ENCODE measurements at regions not wholly inside any gene's neighbourhood (a gene's known extent, or its start where the extent isn't known, plus 50 kb on each side); places are given as distances from the start of the nearest gene placed in this dataset.

DNA sequence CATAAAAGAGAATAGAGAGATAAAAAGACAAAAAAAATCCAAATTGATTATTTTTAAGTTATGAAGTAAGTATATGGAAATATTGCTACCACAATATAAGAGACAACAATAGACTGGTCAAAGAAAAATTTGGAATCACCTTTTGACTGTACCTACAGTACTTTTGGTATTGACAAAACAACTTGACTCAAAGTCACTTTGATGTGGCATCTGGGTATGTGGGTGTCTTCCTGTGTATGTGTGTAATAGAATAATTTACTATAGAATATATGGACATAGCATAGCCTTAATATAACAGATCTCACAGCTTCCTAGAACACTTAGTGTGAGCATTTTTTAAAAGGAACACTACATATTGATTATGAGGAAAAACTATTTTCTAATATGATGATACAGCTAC is 1016.2 kb upstream of the PCDH20 start:
- Histone ChIP-seq H3K79me2 (no peaks in the 10 kb centered on the region), H3K9ac (no peak overlapping the region), H3K4me1 (no peaks in the 10 kb centered on the region), H2AFZ (no peak overlapping the region), H3K4me2 (ENCODE audit: low read length) (no peak overlapping the region), H3K36me3 (ENCODE audit: control insufficient read depth, insufficient read depth, low read length) (no peaks in the 10 kb centered on the region), H3K27me3 (ENCODE audit: control insufficient read depth, insufficient read depth, low read length) (no peaks in the 10 kb centered on the region), H3K4me3 (ENCODE audit: low read depth, low read length) (no peak overlapping the region), H3K9me3 (ENCODE audit: control insufficient read depth, low read length) (no peaks in the 10 kb centered on the region), H3K27ac (no peak overlapping the region)
- TF ChIP-seq, protein P1, sequence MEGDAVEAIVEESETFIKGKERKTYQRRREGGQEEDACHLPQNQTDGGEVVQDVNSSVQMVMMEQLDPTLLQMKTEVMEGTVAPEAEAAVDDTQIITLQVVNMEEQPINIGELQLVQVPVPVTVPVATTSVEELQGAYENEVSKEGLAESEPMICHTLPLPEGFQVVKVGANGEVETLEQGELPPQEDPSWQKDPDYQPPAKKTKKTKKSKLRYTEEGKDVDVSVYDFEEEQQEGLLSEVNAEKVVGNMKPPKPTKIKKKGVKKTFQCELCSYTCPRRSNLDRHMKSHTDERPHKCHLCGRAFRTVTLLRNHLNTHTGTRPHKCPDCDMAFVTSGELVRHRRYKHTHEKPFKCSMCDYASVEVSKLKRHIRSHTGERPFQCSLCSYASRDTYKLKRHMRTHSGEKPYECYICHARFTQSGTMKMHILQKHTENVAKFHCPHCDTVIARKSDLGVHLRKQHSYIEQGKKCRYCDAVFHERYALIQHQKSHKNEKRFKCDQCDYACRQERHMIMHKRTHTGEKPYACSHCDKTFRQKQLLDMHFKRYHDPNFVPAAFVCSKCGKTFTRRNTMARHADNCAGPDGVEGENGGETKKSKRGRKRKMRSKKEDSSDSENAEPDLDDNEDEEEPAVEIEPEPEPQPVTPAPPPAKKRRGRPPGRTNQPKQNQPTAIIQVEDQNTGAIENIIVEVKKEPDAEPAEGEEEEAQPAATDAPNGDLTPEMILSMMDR (IDR thresholded peaks at IDR 0.05), result no peak

DNA sequence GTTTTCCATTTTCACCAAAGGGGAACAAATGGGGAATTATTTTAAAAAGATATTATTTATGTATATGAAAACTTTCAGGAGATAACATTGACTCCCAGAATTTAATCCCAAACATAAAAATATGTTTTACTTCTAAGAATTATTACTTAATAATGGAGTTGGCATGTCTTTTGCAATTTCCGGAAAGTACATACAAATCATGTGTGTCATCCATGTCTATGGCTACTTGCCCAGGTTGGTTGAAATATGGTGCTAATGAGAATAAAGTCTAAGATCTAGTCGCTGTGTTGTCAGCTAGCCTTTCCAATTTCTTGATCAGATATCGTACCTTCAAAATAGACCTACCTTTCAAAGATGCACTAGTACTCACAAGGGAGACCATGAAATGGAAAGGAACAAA is 1003.2 kb upstream of the PCDH20 start:
- Histone ChIP-seq H3K4me1 (no peaks in the 10 kb centered on the region), H3K79me2 (no peaks in the 10 kb centered on the region), H3K27ac (no peak overlapping the region), H2AFZ (no peak overlapping the region), H3K4me2 (ENCODE audit: low read length) (no peak overlapping the region), H3K27me3 (ENCODE audit: control insufficient read depth, insufficient read depth, low read length) (no peaks in the 10 kb centered on the region), H3K9ac (no peak overlapping the region), H3K36me3 (ENCODE audit: control insufficient read depth, insufficient read depth, low read length) (no peaks in the 10 kb centered on the region), H3K4me3 (ENCODE audit: low read depth, low read length) (no peak overlapping the region), H3K9me3 (ENCODE audit: control insufficient read depth, low read length) (no peaks in the 10 kb centered on the region)
- TF ChIP-seq, protein P1 (IDR thresholded peaks at IDR 0.05), result no peak

DNA sequence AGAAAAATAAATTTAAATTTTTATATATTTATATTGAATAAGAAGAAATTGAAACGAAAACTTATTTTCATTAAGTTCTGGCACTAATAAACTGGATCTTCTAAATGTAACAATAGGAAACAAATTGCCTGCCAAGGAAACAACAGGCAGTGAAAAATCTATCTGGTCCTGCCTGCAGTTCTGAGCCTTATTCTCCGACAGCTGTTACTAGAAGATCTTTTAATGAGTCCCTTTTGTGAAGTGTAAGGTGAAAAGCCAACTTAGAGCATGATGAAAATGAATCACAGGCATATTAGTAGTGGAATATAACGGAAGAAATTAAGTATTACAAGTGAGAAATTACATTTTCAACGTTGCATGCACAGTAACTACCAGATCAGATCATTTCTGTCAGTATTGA is 1002.7 kb upstream of the PCDH20 start:
- TF ChIP-seq, protein P1 (IDR thresholded peaks at IDR 0.05), result no peak
- Histone ChIP-seq H3K36me3 (ENCODE audit: control insufficient read depth, insufficient read depth, low read length) (no peaks in the 10 kb centered on the region), H3K4me3 (ENCODE audit: low read depth, low read length) (no peak overlapping the region), H3K79me2 (no peaks in the 10 kb centered on the region), H3K9ac (no peak overlapping the region), H3K27me3 (ENCODE audit: control insufficient read depth, insufficient read depth, low read length) (no peaks in the 10 kb centered on the region), H3K4me1 (no peaks in the 10 kb centered on the region), H3K27ac (no peak overlapping the region), H2AFZ (no peak overlapping the region), H3K9me3 (ENCODE audit: control insufficient read depth, low read length) (no peaks in the 10 kb centered on the region), H3K4me2 (ENCODE audit: low read length) (no peak overlapping the region)

DNA sequence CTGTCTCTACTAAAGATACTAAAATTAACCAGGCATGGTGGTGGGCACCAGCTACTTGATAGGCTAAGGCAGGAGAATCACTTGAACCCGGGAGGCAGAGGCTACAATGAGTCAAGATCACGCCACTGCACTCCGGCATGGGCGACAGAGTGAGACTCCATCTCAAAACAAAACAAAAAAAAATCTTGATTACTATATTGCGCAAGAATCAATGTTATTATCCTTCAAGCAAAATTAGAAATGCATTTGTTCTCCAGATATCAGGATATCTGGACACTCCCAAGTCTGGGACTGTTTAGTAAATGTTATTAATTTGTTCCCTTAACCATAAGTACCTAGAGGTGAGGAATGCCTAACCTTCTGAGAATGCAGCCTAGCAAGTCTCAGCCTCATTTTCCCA is 992.2 kb upstream of the PCDH20 start:
- no peak overlapping the region for H3K4me3 ChIP-seq (ENCODE audit: low read depth, low read length)
- H3K27ac ChIP-seq, result no peak overlapping the region
- H3K79me2 ChIP-seq, result no peaks in the 10 kb centered on the region
- H2AFZ ChIP-seq, result no peak overlapping the region
- no peak overlapping the region for H3K9ac ChIP-seq
- TF ChIP-seq, protein P1 (IDR thresholded peaks at IDR 0.05), result no peak
- H3K27me3 ChIP-seq (ENCODE audit: control insufficient read depth, insufficient read depth, low read length), result no peaks in the 10 kb centered on the region
- H3K36me3 ChIP-seq (ENCODE audit: control insufficient read depth, insufficient read depth, low read length), result no peaks in the 10 kb centered on the region
- H3K4me2 ChIP-seq (ENCODE audit: low read length), result no peak overlapping the region
- no peaks in the 10 kb centered on the region for H3K9me3 ChIP-seq (ENCODE audit: control insufficient read depth, low read length)
- H3K4me1 ChIP-seq, result no peaks in the 10 kb centered on the region

DNA sequence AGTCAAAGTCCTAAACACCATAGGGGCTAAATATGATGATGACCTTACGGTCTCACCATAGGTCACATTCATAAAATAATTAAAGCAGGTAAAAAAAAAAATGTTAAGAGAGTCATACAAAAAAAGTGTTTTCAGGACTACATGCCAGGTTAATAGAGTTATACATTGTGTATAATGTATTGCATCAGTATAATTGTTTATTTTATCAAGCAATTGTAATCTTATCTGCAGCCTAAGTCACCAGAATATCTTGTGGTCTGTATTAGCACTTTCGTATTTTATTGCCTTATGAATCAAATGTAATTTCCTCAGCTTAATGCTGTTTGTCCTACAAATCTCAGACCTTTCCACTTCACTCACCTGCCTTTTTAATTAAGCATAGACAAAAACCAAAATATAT is 972.9 kb upstream of the PCDH20 start:
- no peak overlapping the region for H2AFZ ChIP-seq

More for the DNA sequence above, 972.9 kb upstream of the PCDH20 start:
- Histone ChIP-seq H3K79me2 (no peaks in the 10 kb centered on the region), H3K27ac (no peak overlapping the region), H3K27me3 (ENCODE audit: control insufficient read depth, insufficient read depth, low read length) (no peaks in the 10 kb centered on the region), H3K4me2 (ENCODE audit: low read length) (no peak overlapping the region), H3K9ac (no peak overlapping the region), H3K4me1 (no peaks in the 10 kb centered on the region), H3K36me3 (ENCODE audit: control insufficient read depth, insufficient read depth, low read length) (no peaks in the 10 kb centered on the region), H3K4me3 (ENCODE audit: low read depth, low read length) (no peak overlapping the region), H3K9me3 (ENCODE audit: control insufficient read depth, low read length) (no peaks in the 10 kb centered on the region)
- TF ChIP-seq, protein P1 (IDR thresholded peaks at IDR 0.05), result no peak

Data from parathyroid adenoma (tissue), 2 donors.